Pancreas (tissue), 10 donors: ENCODE measurements at regions not wholly inside any gene's neighbourhood (a gene's known extent, or its start where the extent isn't known, plus 50 kb on each side); places are given as distances from the start of the nearest gene placed in this dataset.

Experiments
- ATAC-seq, 4 donors: fragments of 200-7000 bp; cut with Tn5 transposase; one replicate each; pipeline versions ENCODE4 v1.8.0 to v1.9.1; 2020; ENCODE audit warnings: mild to moderate bottlenecking in 4 of 4, moderate library complexity in 4 of 4
- DNase-seq, 6 donors: peaks; one replicate each; pipeline ENCODE4 v3.0.0-alpha.2; 2020
- FAIRE-seq: peaks from 2 replicates; lab custom pipeline; 2012; peaks lifted over from hg19 to GRCh38; lab: Jason Lieb, UNC
- H3K27ac ChIP-seq, 4 donors: fragments of 200-600 bp; sonication (generic); 1 replicate in 3 of 4; 2 replicates in 1 of 4; pipeline versions ENCODE4 v1.5.0 to v1.8.0; 2020
- H3K27me3 ChIP-seq, 4 donors: fragments of 200-600 bp; one replicate each; pipeline ENCODE4 v1.8.0; 2021
- H3K36me3 ChIP-seq, 3 donors: fragments of 200-600 bp; sonication (generic) in 1 of 3; one replicate each; pipeline versions ENCODE4 v1.5.0 to v1.8.0; 2020 to 2021
- H3K4me1 ChIP-seq, 3 donors: fragments of 200-600 bp; one replicate each; pipeline ENCODE4 v1.8.0; 2021
- H3K4me3 ChIP-seq, 4 donors: fragments of 200-600 bp; sonication (generic) in 2 of 4; one replicate each; pipeline versions ENCODE4 v1.5.0 to v1.8.0; 2020 to 2021
- H3K9me3 ChIP-seq, 4 donors: fragments of 200-600 bp; one replicate each; pipeline ENCODE4 v1.8.0; 2021
- CTCF ChIP-seq, 4 donors: fragments of 200-600 bp; sonication (generic) in 3 of 4; IDR thresholded peaks; one replicate each; pipeline versions ENCODE4 v1.5.0 to v1.8.0; 2021; ENCODE audit warnings: antibody characterized with exemption in 4 of 4
- WGBS, 2 donors: extraction: QIAGEN DNeasy Blood & Tissue Kit; methylation state at CpG; one replicate each; pipeline ENCODE4 v1.1.7; 2013; 5-methylcytosine and 5-hydroxymethylcytosine counted together
- intact Hi-C, 3 donors: fragments of 100-400 bp; cut with DNase I; formaldehyde crosslinking; loops; one replicate each; pipeline versions ENCODE4 v1.11.1 to v1.14.2; 2022
- donor health status: healthy with polysubstance abuse.
- donor health status: DM: no; HTN: no; CAD: no; lungs with moderate emphysema.
- donor health status: DM: no; HTN: no; CAD: no.
- donor health status: control.
- donor health status: control.
- donor health status: Bipolar disorder and iron deficiency.
- donor health status: DM: yes; HTN: yes; CAD: no.
- donor health status: DM: no; HTN: no; CAD: no.
- donor health status: DM: no; HTN: no; CAD: no.
- donor health status: DM: yes; HTN: yes; CAD: no.

- FAIRE-seq (no peak), ATAC-seq (no peak), DNase-seq (no peak)
- peaks cover 0 to 4% (median 0%) of the 10 kb centered on the region in 4 donors for H3K27me3 ChIP-seq
- no peak for TF ChIP-seq CTCF (IDR thresholded peaks at IDR 0.05)
- 34 to 38% methylated on average over 5 of the region's 5 CpGs for WGBS, 2 donors
- H3K27ac ChIP-seq, result no peak overlapping the region
- intact Hi-C loops, result no loop called here
- no peaks in the 10 kb centered on the region for H3K9me3 ChIP-seq
- H3K4me1 ChIP-seq, result no peaks in the 10 kb centered on the region
- H3K36me3 ChIP-seq, result no peaks in the 10 kb centered on the region
- no peak overlapping the region for H3K4me3 ChIP-seq
Measured at GRCh38 chr1:38680801-38681510, 178.6 kb downstream of the RRAGC start.

GRCh38 chr1:38677756-38678155, 181.8 kb downstream of the RRAGC start:
- DNase-seq (no peak), FAIRE-seq (no peak), ATAC-seq (no peak)
- TF ChIP-seq CTCF (IDR thresholded peaks at IDR 0.05), result no peak
- Histone ChIP-seq H3K4me1 (no peaks in the 10 kb centered on the region), H3K27me3 (peaks cover 0 to under 1% (median 0%) of the 10 kb centered on the region in 4 donors), H3K27ac (no peak overlapping the region), H3K36me3 (no peaks in the 10 kb centered on the region), H3K9me3 (no peaks in the 10 kb centered on the region), H3K4me3 (no peak overlapping the region)
- WGBS, 2 donors, result 33 to 62% methylated on average over 2 of the region's 2 CpGs
- intact Hi-C loops, result no loop called here

- ATAC-seq, result no peak
Measured at GRCh38 chr1:38677311-38677710, 182.3 kb downstream of the RRAGC start.

GRCh38 chr1:38672692-38673091, 186.9 kb downstream of the RRAGC start:
- no peaks in the 10 kb centered on the region for H3K36me3 ChIP-seq
- TF ChIP-seq CTCF (IDR thresholded peaks at IDR 0.05), result no peak
- no peak overlapping the region for H3K27ac ChIP-seq
- DNase-seq, result peak in 2 of 6 donors; percentile 5 to 18
- ATAC-seq, result peak in 3 of 4 donors; percentile 43 to 61 (median 48)
- H3K27me3 ChIP-seq, result peaks cover 0 to 4% (median 0%) of the 10 kb centered on the region in 4 donors
- no peak overlapping the region for H3K4me3 ChIP-seq
- no peaks in the 10 kb centered on the region for H3K9me3 ChIP-seq
- H3K4me1 ChIP-seq, result no peaks in the 10 kb centered on the region
- intact Hi-C loops, result no loop called here
- 35 to 37% methylated on average over 4 of the region's 4 CpGs for WGBS, 2 donors
- FAIRE-seq, result no peak

More at GRCh38 chr1:38677311-38677710, 182.3 kb downstream of the RRAGC start:
- Histone ChIP-seq H3K27ac (no peak overlapping the region), H3K4me1 (no peaks in the 10 kb centered on the region), H3K27me3 (no peaks in the 10 kb centered on the region), H3K36me3 (no peaks in the 10 kb centered on the region), H3K4me3 (no peak overlapping the region), H3K9me3 (no peaks in the 10 kb centered on the region)
- 75 to 77% methylated on average over 6 of the region's 6 CpGs for WGBS, 2 donors
- FAIRE-seq, result no peak
- intact Hi-C loops, result no loop called here
- no peak for TF ChIP-seq CTCF (IDR thresholded peaks at IDR 0.05)
- DNase-seq, result no peak

- peaks cover 0 to 4% (median 0%) of the 10 kb centered on the region in 4 donors for H3K27me3 ChIP-seq
- DNase-seq (no peak), ATAC-seq (no peak), FAIRE-seq (no peak)
- no peak for TF ChIP-seq CTCF (IDR thresholded peaks at IDR 0.05)
- no peaks in the 10 kb centered on the region for H3K36me3 ChIP-seq
- H3K27ac ChIP-seq, result no peak overlapping the region
- intact Hi-C loops, result no loop called here
- no peaks in the 10 kb centered on the region for H3K4me1 ChIP-seq
- WGBS, 2 donors, result 60 to 67% methylated on average over 8 of the region's 8 CpGs
- no peak overlapping the region for H3K4me3 ChIP-seq
- no peaks in the 10 kb centered on the region for H3K9me3 ChIP-seq
Measured at GRCh38 chr1:38671221-38671620, 188.4 kb downstream of the RRAGC start.
